Dermis blood vessel endothelial cell (primary cell): ENCODE measurements at regions not wholly inside any gene's neighbourhood (a gene's known extent, or its start where the extent isn't known, plus 50 kb on each side); places are given as distances from the start of the nearest gene placed in this dataset.
"Not testable (repeated sequence)": the region's sequence is repeated elsewhere in the genome, so short reads cannot be mapped to it uniquely, and the experiment has no call there.

Source experiments
- DNase-seq: peaks from one replicate; pipeline ENCODE4 v3.0.0; 2010

DNA sequence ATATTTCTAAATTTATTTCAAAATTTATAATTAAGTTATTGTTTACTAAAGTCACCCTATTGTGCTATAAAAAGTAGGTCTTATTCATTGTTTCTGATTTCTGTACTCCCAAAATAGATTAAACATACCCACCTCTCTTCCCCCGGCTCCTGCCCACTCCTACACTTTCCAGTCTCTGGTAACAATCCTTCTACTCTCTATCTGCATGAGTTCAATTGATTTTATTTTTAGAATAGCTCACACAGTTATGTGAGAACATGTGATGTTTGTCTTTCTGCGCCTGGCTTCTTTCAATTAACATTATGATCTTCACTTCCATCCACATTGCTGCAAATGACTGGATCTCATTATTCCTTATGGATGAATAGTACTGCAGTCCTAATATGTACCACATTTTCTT lies 269.3 kb downstream of the ACTRT1 start:
- no peak for DNase-seq

DNA sequence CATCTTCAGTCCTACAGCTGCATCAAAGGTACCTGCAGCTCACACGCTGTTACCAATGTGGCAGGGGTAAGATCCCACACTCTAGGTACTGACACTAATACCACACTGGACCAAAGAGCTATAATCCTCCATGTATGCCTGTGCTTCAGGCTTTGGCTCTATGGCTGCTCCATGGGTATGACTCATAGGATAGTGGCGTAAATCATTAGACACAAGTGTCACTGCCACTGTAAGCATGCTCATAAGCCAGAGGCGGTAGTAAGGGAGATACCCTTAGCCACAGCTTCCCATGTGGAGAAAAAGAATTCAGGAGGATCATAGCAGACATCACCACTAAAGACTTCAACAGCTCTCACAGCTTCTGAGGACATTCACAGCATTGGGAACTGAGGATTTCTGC lies 287.5 kb downstream of the ACTRT1 start:
- no peak for DNase-seq

DNA sequence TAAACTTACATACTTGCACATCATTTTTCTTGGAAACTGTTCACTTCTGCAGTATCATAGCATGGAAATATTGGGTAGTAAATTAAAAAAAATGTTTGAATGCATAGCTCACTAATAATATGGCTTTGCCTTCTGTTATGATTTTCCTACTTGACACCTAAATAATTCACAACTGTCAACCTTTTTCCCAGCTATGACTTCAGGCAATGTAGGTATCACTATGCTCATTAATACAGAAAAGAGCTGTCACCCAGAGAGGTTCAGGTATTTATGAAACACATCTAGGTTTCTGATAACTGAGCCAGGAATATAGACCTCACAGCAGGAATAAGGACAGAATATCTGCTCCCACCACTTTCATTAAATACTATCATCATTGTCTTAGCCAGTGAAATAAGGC lies 289.5 kb downstream of the ACTRT1 start:
- DNase-seq, result no peak

DNA sequence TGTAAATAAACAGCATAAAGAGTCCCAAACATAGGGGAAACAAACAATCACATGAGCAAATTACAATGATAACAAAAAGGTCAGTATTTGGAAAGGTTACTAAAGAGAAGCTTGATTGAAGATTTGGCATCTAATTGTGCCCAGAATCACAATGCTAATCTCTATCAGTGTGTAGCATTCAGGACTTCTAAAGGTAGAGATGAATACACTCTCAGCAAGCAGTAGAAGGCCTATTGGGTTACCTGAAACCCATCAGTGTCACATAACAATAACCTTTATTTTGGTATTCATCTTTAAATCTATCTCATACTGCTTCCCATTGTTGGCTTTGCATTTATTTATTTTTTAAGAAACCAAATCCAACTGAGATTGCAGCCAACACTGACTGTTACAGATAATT lies 319.5 kb downstream of the ACTRT1 start:
- no peak for DNase-seq

DNA sequence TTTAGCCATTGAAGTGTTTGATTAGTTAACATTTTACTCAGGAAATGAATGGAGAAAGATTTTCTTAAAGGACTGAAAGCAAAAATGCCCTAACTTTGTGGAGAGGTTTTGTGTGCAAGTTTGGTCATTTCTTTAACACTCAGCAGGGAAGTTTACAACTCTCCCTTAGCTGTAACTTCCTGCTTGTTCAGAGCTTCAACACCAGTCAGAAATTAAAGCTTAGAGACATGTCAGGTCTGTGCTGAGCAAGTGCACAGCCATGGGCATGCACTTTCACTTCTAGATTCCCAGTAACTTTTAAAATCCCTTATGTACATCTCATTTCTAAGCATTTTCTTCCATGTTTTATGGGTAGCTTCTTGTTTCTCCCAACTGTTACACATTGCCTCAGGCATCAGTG lies 326.0 kb downstream of the ACTRT1 start:
- DNase-seq, result peak; percentile 2

DNA sequence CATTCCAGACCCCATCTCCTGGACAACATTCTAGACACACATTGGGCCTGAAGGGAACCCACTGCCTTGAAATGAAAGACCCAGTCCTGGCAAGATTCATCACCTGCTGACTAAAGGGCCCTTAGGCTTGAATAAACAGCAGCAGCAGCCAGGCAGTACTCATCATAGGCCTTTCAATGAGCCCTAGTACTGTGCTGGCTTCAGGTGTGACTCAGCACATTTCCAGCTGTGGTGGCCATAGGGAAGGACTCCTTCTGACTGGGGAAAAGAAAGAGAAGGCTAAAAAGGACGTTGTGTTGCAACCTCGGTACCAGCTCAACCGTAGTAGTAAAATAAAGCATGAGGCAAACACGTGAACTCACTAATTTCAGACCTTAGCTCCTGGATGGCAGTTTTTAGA lies 344.0 kb downstream of the ACTRT1 start:
- peak; percentile 8 for DNase-seq

DNA sequence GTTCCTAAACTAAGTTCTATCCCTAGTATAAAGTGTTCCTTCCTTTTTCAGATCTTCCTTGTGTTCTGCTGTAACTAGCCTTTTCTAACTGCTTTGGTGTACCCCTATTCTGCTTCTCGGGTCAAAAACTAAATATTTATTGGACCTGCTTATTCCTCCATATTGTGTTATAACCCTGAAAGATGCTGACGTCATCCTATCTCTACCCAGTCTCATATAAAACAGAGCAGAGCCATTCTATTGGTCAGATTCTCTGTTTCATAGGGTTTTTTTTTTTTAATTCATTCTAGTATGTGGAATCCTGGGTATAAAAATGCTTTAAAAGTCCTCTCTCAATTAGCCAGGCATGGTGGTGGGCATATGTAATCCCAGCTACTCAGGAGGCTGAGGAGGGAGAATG lies 349.7 kb downstream of the ACTRT1 start:
- DNase-seq, result no peak

DNA sequence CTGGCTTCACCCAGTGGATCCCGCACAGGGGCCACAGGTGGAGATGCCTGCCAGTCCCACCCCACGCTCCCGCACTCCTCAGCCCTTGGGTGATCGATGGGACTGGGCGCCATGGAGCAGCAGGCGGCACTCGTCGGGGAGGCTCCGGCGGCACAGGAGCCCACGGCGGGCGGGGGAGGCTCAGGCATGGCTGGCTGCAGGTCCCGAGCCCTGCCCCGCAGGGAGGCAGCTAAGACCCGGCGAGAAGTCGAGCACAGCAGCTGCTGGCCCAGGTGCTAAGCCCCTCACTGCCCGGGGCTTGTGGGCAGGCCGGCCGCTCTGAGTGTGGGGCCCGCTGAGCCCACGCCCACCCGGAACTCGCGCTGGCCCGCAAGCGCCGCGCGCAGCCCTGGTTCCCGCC lies 389.3 kb downstream of the ACTRT1 start:
- DNase-seq, result not testable (repeated sequence)

DNA sequence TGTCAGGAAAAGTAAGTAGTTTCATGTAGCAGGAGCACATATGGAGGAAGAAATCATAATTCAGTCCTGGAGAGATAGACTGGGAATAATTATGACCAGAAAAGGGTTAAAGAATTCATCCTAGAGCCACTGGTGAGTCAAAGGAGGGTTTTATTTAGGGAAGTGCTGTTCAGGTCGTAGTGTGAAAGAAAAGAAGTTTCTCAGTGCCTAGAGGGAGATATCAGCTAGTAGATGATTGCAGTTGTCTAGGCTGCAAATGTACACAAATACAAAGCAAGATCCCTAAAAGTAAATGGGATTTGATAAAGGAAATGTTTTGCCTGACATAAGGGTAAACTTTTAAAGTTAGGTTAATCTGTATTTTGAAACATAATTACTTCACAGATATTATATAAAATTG lies 403.2 kb downstream of the ACTRT1 start:
- no peak for DNase-seq

DNA sequence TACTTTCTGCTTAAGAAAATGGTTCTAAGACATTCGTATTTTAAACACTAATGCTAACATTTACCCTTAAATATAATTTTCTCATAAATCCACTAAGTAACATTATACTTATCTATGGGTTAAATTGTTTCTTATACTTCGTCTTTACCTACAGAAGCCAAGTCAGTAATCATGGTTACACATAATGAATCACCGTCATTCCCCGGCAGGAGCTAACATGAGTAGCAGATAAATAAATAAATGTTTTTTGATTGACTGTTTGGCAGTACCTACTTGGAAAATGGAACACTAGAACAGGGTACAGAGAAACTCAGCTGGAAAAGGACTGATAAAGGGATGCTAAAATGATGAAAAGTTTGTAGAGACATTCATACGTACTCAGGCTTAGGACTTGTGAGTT lies 430.4 kb downstream of the ACTRT1 start:
- no peak for DNase-seq

DNA sequence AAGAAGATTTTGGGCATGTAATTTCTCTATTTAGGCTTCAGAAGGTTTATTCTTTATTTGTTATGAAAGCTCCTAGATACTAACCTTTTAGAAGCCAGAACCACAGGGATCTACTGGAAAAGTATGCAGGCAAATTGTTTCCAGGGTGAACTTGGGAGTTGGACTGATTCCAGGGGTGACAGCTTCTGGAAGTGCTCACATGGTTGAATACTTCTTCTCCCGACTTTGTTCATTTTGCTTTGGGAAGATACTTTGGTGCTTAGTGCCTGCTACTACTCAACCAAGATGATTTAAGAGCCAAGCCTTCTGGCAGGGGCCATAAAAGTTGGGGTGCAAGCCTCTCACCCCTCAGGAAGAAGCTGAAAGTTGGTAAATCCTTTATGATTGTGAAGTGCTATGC lies 445.6 kb downstream of the ACTRT1 start:
- DNase-seq, result no peak

DNA sequence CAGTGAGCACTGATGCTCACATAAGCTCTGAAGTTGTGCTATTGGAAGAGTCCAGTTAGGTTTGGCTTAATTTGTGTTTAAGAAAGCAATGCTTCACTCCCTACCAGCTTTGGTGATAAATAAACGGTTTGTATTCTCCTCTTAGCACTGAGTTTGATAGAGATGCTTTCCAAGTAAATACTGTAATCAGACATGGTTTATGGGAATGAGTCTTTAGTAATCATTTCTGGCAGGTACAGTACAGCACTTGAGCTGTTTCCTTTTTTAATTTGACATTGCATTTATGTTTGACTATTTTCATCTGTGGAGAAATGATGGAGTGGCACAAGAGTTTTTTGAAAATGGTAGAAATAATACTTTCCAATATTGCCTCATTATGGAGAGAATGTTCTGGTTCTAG lies 455.3 kb downstream of the ACTRT1 start:
- DNase-seq, result no peak

DNA sequence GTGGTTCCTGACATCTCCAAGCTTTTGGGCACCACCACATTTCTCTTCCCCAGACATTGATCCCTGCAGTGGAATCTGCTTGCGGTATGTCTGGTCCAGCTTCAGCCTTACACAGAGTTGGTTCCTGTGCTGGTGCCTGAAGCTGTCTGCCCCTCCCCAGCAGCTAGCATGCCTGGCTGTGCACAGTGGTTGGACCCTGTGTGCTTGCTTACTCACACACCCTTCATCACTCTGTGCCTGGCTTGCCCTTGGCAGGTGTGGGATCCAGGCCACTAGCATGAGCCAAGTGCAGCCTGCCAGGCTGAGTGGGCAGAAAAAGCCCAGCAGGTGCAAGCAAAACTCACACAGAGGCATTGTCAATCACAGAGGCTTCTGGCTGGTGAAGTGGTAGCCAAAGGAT lies 473.8 kb downstream of the ACTRT1 start:
- no peak for DNase-seq

DNA sequence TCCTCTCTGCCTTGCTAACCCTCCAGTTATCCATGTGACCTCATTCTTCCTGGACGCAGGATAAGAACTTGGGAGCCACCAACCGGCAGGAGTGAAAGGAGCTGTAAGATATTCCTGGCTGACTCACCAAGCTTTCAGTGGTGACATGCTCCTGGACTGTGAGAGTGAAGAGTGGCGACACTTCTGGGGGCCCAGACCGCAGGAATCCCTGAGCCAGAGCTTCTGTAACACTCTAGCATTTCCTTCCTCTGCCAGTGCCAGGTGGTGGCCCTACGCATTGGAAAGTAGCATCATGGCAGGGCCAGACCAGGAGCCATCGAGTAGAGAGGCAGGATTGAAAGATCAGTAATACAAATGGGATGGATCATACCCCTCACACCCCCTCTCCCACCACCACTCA lies 474.3 kb downstream of the ACTRT1 start:
- no peak for DNase-seq

DNA sequence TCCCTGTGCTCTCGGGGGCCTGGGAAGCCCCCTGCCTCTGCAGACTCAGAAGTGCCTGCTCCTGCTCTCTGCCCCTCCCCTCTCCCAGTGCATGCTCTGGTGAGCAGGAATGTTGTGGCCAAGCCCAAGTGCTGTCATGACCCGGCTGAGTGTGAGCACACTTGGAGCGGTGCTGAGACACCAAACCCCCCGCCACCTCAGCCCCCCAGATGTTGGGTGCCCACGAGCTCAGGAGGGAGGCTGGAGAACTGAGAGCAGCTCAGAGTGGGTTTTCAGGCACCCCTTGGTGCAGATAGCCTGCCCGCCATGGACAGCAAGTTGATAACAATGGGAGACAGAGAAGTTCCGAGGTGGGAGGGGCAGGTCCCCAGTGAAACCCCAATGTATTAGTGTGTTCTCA lies 477.4 kb downstream of the ACTRT1 start:
- DNase-seq, result no peak

DNA sequence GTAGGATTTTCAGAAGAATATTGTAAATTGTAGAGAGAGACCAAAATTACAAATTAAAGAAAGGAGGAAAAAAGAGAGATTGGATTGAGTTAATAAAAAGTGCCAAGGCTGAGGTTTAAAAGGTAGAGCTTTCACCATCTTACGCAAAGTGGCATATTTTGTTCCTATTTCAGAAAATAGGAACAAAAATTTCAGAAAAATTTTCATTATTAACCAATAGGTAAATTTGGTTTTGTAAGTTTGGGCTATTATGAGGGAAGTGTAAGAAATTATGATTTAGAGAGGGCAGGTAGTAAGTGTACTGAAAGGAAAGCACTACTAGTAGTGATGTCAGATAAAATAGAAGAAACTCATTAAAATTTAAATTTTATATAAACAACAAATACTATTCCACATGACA lies 479.7 kb downstream of the ACTRT1 start:
- no peak for DNase-seq

DNA sequence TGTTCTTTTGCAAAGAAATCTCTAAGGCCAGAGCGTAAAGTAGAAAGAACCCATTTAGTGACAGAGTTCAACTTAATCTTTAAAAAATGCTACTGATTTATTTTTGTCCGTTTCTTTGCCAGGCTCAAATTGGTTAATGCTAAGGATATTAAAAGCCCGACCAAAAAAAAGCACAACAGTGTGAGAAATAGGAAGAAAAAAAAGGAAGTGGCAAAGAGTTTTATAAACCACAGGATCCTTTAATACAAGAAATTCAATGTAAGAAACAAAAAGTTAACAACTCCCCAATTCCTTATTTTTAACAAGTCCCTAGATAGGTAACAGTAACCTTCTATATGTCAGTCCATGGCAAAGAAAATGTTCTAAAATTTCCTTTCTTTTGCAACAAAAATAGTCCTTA lies 480.4 kb downstream of the ACTRT1 start:
- DNase-seq, result no peak

DNA sequence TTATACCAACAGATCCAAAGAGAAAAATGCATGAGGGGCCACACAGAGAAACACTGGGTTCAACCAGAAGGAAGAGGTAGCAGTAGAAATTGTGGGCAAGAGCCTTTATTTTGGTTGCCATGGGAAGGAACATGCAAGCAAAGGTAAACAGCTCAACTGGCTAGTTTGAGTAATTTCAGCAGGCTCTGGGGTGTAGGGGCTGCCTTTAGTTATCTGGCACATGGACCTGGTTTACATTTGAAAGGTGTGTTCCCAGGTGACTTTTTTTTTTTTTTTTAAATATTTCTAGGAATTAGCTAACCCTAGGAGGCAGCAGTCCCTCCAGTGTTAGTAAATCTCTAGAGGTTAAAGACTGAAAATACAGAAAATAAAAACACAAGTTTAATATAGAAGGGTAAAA lies 481.9 kb downstream of the ACTRT1 start:
- no peak for DNase-seq

DNA sequence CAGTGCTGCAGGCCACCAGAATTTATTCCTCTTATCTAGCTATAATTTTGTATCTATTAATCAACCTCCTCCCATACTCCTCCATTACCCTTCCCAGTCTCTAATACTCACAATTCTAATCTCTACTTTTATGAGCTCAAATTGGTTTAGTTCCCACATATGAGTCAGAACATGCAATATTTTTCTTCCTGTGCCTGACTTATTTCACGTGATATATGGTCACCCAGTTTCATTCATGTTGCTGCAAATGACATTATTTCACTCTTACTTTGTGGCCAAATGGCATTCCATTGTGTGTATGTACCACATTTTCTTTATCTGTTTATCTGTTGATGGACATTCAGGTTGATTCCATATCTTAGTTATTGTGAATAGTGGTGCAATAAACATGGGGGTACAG lies 483.5 kb downstream of the ACTRT1 start:
- DNase-seq, result no peak

DNA sequence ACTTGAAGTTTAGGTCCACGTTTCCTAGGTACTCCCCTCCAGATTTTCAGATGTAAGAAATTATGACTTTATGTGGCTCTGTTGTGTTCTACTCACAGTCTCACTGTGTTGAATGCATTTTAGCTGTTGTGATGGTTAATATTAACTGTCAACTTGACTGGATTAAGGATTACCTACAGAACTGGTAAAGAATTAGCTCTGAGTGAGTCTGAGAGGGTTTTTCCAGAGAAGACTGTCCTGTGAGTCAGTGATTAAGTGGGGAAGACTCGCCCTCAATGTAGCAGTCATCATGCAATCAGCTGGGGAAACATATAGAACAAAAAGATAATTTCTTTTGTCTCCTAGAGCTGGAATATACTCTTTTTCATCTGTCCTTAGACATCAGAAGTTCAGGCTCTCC lies 493.4 kb downstream of the ACTRT1 start:
- DNase-seq, result no peak

DNA sequence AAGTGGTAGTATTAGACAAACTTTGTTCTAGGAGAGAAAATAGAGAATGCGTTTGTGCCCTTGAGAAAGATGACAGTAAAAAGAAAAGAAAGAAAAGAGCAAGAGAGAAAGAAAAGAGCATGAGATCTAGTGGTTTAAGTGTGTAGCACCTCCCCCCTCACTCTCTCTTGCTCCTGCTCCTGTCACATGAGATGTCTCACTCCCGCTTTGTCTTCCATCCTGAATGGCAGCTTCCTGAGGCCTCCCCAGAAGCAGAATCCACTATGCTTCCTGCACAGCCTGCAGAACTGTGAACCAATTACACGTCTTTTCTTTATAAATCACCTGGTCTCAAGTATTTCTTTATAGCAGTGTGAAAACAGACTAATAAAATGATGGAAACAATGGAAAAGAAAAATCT lies 499.6 kb downstream of the ACTRT1 start:
- no peak for DNase-seq

DNA sequence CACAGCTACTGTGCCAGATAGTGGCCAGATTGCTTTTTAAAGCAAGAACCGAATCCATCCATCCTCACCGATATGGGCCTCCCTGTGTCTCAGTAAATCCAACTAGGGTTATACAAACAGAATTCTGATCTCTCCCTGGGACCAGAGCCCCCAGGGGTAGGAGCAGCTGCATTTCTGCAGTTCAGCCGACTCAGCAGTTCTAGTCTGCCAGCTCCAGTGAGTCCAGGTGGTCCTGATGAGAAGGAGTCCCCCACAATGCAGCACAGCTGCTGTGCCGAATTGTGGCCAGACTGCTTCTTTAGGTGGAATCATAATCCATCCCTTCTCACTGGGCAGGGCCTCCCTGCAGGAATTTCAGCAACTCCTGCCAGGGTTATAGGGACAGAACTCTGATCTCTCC lies 532.9 kb downstream of the ACTRT1 start:
- DNase-seq, result no peak

DNA sequence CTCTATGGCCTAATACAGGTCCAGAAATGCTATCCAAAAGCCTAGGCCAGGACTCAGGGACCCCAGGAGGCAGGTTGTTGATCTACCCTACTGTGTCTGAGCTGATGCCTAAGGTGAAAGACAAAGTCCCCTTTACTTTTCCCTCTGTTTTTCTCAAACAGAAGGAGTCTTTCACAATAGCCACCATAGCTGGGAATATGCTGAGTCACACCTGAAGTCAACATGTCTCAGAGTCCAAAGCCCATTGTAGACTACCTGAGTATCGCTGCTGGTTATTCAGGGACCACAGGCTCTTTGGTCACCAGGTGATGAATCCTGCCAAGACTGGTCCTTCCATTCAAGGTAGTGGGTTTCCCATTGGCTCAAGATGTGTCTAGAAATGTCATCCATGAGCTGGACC lies 562.2 kb downstream of the ACTRT1 start:
- no peak for DNase-seq

DNA sequence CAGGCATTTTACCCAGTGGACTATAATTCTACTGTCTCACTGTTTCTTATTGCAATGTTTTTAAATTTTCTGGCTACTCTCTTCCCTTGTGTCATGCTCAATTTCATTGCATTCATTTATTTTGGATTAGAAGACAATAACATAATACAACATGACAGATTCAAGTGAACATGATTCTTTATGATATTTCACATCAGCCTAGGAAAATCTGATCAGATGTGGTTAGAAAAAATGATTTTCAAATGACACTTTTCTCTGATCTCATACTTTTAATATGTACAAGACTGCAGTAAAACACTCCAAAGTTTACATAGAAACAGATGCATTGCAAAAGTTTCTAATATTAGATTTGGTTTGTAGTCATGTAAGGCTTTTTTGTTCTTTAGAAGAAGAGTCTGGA lies 586.0 kb downstream of the ACTRT1 start:
- no peak for DNase-seq

DNA sequence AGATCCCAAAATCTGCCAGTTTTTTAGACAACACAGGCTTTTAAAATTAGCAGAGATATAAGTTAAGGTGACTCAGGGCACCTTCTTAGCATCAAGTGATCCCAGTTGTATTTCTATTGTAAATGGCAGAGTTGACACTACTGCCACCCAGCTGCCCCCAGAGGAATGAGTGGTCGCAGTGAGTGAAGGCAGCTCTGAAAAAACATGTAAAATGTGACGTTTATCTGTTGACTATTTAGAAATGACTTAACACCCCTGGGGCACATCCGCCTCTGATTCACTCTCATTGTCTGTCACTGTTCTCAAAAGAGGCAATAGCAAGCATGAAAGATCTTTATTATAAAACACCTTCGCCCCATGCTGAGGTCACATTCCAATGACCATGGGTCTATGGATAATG lies 592.4 kb downstream of the ACTRT1 start:
- no peak for DNase-seq

DNA sequence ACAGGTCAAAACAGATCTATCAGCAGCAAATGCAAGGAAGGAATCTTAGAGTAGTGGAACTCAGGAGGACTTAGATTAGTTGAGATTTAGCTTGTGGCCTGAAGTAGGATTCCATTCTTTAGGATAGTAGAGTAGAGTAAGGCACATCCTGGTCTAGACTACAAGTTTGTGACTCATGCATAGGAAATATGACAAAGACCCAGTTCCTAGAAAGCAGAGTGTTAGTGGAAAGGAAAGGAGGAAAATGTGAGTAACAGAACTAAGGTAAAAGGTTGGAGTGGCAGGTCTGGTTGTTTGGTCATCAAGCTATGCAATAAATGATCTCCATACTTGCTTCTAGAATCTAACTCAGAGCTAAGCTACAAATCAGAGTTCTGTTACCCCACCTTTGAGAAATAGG lies 595.0 kb downstream of the ACTRT1 start:
- no peak for DNase-seq
